HEK293T (cell line): ENCODE measurements at regions not wholly inside any gene's neighbourhood (a gene's known extent, or its start where the extent isn't known, plus 50 kb on each side); places are given as distances from the start of the nearest gene placed in this dataset.

Experiments used
- ARNT ChIP-seq: fragments of 450-650 bp; IDR thresholded peaks from 2 replicates; pipeline ENCODE4 v1.6.1; 2017; ENCODE audit warnings: mild to moderate bottlenecking
- BHLHE40 ChIP-seq: fragments of 450-650 bp; IDR thresholded peaks from 2 replicates; pipeline ENCODE4 v1.6.1; 2016; ENCODE audit warnings: mild to moderate bottlenecking, moderate library complexity, borderline replicate concordance
- ELF4 ChIP-seq: fragments of 450-650 bp; IDR thresholded peaks from 2 replicates; pipeline ENCODE4 v1.6.1; 2017; ENCODE audit warnings: antibody characterized with exemption
- FOXA1 ChIP-seq: fragments of 450-650 bp; IDR thresholded peaks from 2 replicates; pipeline ENCODE4 v1.6.1; 2016; ENCODE audit warnings: mild to moderate bottlenecking
- FOXK2 ChIP-seq: fragments of 450-650 bp; IDR thresholded peaks from 2 replicates; pipeline ENCODE4 v1.6.1; 2016; ENCODE audit warnings: mild to moderate bottlenecking
- FOXM1 ChIP-seq: fragments of 450-650 bp; IDR thresholded peaks from 2 replicates; pipeline ENCODE4 v1.6.1; 2017; ENCODE audit warnings: mild to moderate bottlenecking, borderline replicate concordance
- HDGF ChIP-seq: fragments of 450-650 bp; IDR thresholded peaks from 2 replicates; pipeline ENCODE4 v1.6.1; 2017; ENCODE audit warnings: antibody characterized with exemption, borderline replicate concordance
- L3MBTL2 ChIP-seq: fragments of 450-650 bp; conservative IDR thresholded peaks from 2 replicates; pipeline ENCODE4 v1.6.1; 2016; ENCODE audit warnings: mild to moderate bottlenecking
- NFRKB ChIP-seq: fragments of 450-650 bp; IDR thresholded peaks from 2 replicates; pipeline ENCODE4 v1.6.1; 2016; ENCODE audit warnings: mild to moderate bottlenecking, moderate library complexity
- SP1 ChIP-seq: fragments of 450-650 bp; IDR thresholded peaks from 2 replicates; pipeline ENCODE4 v1.6.1; 2017
- SUZ12 ChIP-seq: fragments of 450-650 bp; IDR thresholded peaks from 2 replicates; pipeline ENCODE4 v1.6.1; 2016; ENCODE audit warnings: mild to moderate bottlenecking
- TARDBP ChIP-seq: fragments of 450-650 bp; IDR thresholded peaks from 2 replicates; pipeline ENCODE4 v1.6.1; 2016
- ZNF384 ChIP-seq: fragments of 450-650 bp; IDR thresholded peaks from 2 replicates; pipeline ENCODE4 v1.6.1; 2016
- TF ChIP-seq, protein P1 (sequence below): fragments of 450-650 bp; IDR thresholded peaks from 2 replicates; pipeline ENCODE4 v1.6.1; 2016

DNA sequence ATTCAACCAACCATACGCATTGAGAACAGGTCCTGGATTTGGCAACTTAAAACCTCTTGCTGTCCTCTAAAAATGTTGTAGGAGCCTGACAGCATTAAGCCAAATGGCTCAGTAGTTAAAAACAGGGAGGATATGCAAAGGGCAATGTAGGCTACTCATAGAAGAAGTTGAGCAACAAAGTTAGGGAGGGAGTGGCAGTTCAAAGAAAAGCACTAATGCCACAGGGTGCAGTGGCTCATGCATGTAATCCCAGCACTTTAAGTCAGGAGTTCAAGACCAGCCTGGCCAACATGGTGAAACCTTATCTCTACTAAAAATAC is 92.9 kb upstream of the ERG start:
- no peak for TF ChIP-seq ZNF384
- no peak for TF ChIP-seq FOXA1
- TF ChIP-seq FOXM1 = no peak
- TF ChIP-seq ARNT = no peak
- no peak for TF ChIP-seq FOXK2
- TF ChIP-seq SP1 = no peak
- TF ChIP-seq ELF4 = no peak
- no peak for TF ChIP-seq SUZ12
- TF ChIP-seq TARDBP = no peak
- no peak for TF ChIP-seq HDGF
- TF ChIP-seq BHLHE40 = no peak
- TF ChIP-seq, protein P1, sequence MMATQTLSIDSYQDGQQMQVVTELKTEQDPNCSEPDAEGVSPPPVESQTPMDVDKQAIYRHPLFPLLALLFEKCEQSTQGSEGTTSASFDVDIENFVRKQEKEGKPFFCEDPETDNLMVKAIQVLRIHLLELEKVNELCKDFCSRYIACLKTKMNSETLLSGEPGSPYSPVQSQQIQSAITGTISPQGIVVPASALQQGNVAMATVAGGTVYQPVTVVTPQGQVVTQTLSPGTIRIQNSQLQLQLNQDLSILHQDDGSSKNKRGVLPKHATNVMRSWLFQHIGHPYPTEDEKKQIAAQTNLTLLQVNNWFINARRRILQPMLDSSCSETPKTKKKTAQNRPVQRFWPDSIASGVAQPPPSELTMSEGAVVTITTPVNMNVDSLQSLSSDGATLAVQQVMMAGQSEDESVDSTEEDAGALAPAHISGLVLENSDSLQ = no peak
- no peak for TF ChIP-seq L3MBTL2
- TF ChIP-seq NFRKB = no peak
